H1 (cell line): ENCODE measurements at regions not wholly inside any gene's neighbourhood (a gene's known extent, or its start where the extent isn't known, plus 50 kb on each side); places are given as distances from the start of the nearest gene placed in this dataset.

Experiments used
- CHD1 ChIP-seq: IDR thresholded peaks from 2 replicates; pipeline ENCODE4 v1.6.1; 2012; ENCODE audit warnings: low read depth, low read length, improper control_type of control experiment
- JUN ChIP-seq: IDR thresholded peaks from 2 replicates; pipeline ENCODE4 v1.6.1; 2011; ENCODE audit warnings: low read depth, mild to moderate bottlenecking, improper control_type of control experiment, low read length
- MAFK ChIP-seq: IDR thresholded peaks from 2 replicates; pipeline ENCODE4 v1.6.1; 2012; ENCODE audit warnings: low read depth, mild to moderate bottlenecking, improper control_type of control experiment, low read length
- POLR2AphosphoS5 ChIP-seq: IDR thresholded peaks from 2 replicates; pipeline ENCODE4 v1.6.1; 2011; ENCODE audit warnings: low read depth, low read length

DNA sequence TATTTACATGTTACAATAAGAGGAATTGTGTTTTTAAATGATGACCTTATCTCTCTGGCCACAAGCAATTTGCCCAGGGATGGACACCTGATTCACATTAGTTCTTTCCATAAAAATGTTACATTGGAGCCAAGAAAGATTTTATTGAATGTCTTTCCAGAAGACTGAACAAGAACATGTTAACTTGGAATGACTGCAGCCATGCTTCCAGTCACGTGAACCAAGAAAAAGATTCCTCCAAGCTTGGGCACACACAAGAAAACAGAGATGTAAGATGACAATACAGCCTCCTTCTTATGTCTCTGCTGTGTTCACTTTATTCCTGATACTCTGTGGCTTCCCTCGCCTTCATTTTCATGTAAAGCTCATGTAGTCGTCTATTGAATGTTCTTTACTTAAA, 737.6 kb downstream of the TRIML1 start:
- TF ChIP-seq MAFK (no peak), POLR2AphosphoS5 (no peak), CHD1 (no peak), JUN (no peak)
